ENCODE measurements at regions not wholly inside any gene's neighbourhood (a gene's known extent, or its start where the extent isn't known, plus 50 kb on each side); places are given as distances from the start of the nearest gene placed in this dataset.

- in situ Hi-C loops (cut with MboI; ENCODE audit: low sequenced_read_pairs) = no loop called here
These were observed 307.1 kb downstream of the ANKRD7 start for GRCh38 chr7:118531566-118531965.

GRCh38 chr7:118559207-118559606 lies 334.7 kb downstream of the ANKRD7 start:
- in situ Hi-C loops (cut with MboI; ENCODE audit: low sequenced_read_pairs) = no loop called here

- in situ Hi-C loops (cut with MboI; ENCODE audit: low sequenced_read_pairs) = no loop called here
These were observed 338.8 kb downstream of the ANKRD7 start for GRCh38 chr7:118563311-118563710.

GRCh38 chr7:118572604-118573003 lies 348.1 kb downstream of the ANKRD7 start:
- in situ Hi-C loops (cut with MboI; ENCODE audit: low sequenced_read_pairs) = no loop called here

- in situ Hi-C loops (cut with MboI; ENCODE audit: low sequenced_read_pairs) = no loop called here
These were observed 348.6 kb downstream of the ANKRD7 start for GRCh38 chr7:118573085-118573484.

GRCh38 chr7:118575393-118575948 lies 351.0 kb downstream of the ANKRD7 start:
- in situ Hi-C loops (cut with MboI; ENCODE audit: low sequenced_read_pairs) = no loop called here

GRCh38 chr7:118580743-118581382 lies 356.4 kb downstream of the ANKRD7 start:
- in situ Hi-C loops (cut with MboI; ENCODE audit: low sequenced_read_pairs) = no loop called here

GRCh38 chr7:118583641-118584040 lies 359.1 kb downstream of the ANKRD7 start:
- in situ Hi-C loops (cut with MboI; ENCODE audit: low sequenced_read_pairs) = no loop called here

- in situ Hi-C loops (cut with MboI; ENCODE audit: low sequenced_read_pairs) = no loop called here
These were observed 361.7 kb downstream of the ANKRD7 start for GRCh38 chr7:118586248-118586647.

- in situ Hi-C loops (cut with MboI; ENCODE audit: low sequenced_read_pairs) = no loop called here
These were observed 365.6 kb downstream of the ANKRD7 start for GRCh38 chr7:118590107-118590506.

- in situ Hi-C loops (cut with MboI; ENCODE audit: low sequenced_read_pairs) = no loop called here
These were observed 377.6 kb downstream of the ANKRD7 start for GRCh38 chr7:118602090-118602489.

GRCh38 chr7:118606602-118607001 lies 382.1 kb downstream of the ANKRD7 start:
- in situ Hi-C loops (cut with MboI; ENCODE audit: low sequenced_read_pairs) = no loop called here

- in situ Hi-C loops (cut with MboI; ENCODE audit: low sequenced_read_pairs) = no loop called here
These were observed 384.7 kb downstream of the ANKRD7 start for GRCh38 chr7:118609207-118609606.

- in situ Hi-C loops (cut with MboI; ENCODE audit: low sequenced_read_pairs) = no loop called here
These were observed 391.2 kb downstream of the ANKRD7 start for GRCh38 chr7:118615681-118616080.

- in situ Hi-C loops (cut with MboI; ENCODE audit: low sequenced_read_pairs) = no loop called here
These were observed 397.4 kb downstream of the ANKRD7 start for GRCh38 chr7:118621810-118622360.

GRCh38 chr7:118626739-118627138 lies 402.2 kb downstream of the ANKRD7 start:
- in situ Hi-C loops (cut with MboI; ENCODE audit: low sequenced_read_pairs) = no loop called here

GRCh38 chr7:118627467-118627866 lies 403.0 kb downstream of the ANKRD7 start:
- in situ Hi-C loops (cut with MboI; ENCODE audit: low sequenced_read_pairs) = no loop called here

GRCh38 chr7:118629898-118630438 lies 405.5 kb downstream of the ANKRD7 start:
- in situ Hi-C loops (cut with MboI; ENCODE audit: low sequenced_read_pairs) = no loop called here

GRCh38 chr7:118642396-118642795 lies 417.9 kb downstream of the ANKRD7 start:
- in situ Hi-C loops (cut with MboI; ENCODE audit: low sequenced_read_pairs) = no loop called here

- in situ Hi-C loops (cut with MboI; ENCODE audit: low sequenced_read_pairs) = no loop called here
These were observed 419.8 kb downstream of the ANKRD7 start for GRCh38 chr7:118644346-118644745.

GRCh38 chr7:118648002-118648401 lies 423.5 kb downstream of the ANKRD7 start:
- in situ Hi-C loops (cut with MboI; ENCODE audit: low sequenced_read_pairs) = no loop called here

- in situ Hi-C loops (cut with MboI; ENCODE audit: low sequenced_read_pairs) = no loop called here
These were observed 433.0 kb downstream of the ANKRD7 start for GRCh38 chr7:118657391-118658005.

All from HL-60/S4 treated with phorbol 12-myristate 13-acetate at 8.2 ng/mL for 4 days and 3 days (cell line).